ENCODE measurements at regions not wholly inside any gene's neighbourhood (a gene's known extent, or its start where the extent isn't known, plus 50 kb on each side); places are given as distances from the start of the nearest gene placed in this dataset.
"Not testable (repeated sequence)": the region's sequence is repeated elsewhere in the genome, so short reads cannot be mapped to it uniquely, and the experiment has no call there.

- not testable (repeated sequence) for DNase-seq (ENCODE audit: low spot score)
Measured at GRCh38 chr1:145482214-145482860, 56.9 kb upstream of the NBPF20 start.

- DNase-seq (ENCODE audit: low spot score): not testable (repeated sequence)
Measured at GRCh38 chr1:145475962-145476361, 50.6 kb upstream of the NBPF20 start.

- DNase-seq (ENCODE audit: low spot score): not testable (repeated sequence)
Measured at GRCh38 chr1:145475369-145475915, 50.0 kb upstream of the NBPF20 start.

All from umbilical cord (tissue), 1 donor.